DMS153 treated with DMSO at 0.1 percent for 48 hours (cell line): ENCODE measurements at regions not wholly inside any gene's neighbourhood (a gene's known extent, or its start where the extent isn't known, plus 50 kb on each side); places are given as distances from the start of the nearest gene placed in this dataset.
"Not testable (repeated sequence)": the region's sequence is repeated elsewhere in the genome, so short reads cannot be mapped to it uniquely, and the experiment has no call there.

Source experiments
- DNase-seq: peaks from one replicate; lab custom pipeline; 2025; ENCODE audit not compliant: unreplicated experiment; lab: John Stamatoyannopoulos, UW

DNA sequence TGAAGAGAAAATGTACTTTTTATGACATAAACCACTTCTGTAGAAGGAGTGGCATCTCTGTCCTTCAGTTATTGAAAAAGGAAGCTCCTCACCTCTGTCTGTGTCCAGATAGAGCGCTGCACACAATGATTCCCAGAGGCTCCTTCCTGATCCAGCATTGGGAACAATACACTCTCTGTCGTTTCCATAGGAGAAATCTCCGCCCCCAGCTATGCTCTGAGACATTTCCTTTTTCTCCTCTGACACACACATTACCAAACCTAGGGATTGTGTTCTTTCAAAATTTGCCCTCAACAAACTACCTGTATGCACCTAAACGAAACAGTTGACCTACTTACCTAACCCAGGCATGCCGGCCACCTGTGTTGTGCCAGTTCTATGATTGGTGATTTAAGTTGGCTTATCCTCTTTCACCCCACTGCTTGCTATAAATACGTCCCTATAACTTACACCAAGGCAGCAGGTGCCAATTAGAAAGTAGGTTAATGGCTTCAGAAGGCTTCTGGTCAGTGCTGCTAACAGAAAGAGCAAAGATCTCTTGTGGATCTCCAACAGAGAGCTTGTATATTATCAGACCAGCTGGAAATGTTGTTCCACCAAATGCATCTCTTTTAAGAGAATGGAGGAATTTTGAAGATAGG lies 140.1 kb upstream of the JCAD start:
- DNase-seq = no peak

DNA sequence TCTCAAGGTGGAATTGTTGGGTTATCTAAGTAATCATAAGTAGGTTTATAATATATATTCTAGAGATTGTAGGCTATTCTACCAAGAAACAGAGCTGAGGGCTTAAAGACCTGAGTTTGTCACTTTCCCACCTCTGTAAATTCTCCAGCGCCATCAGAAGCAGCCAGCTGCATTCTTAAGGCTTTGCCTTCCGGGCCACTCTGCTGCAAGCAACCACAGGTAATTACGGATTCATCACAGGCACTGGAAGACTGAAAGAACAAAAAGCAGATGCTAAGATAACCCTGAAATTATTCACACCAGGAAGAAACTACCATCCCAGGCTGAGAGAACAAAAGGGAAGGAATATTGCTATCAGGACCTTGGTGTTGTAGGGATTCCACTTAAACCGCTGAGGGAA lies 137.8 kb upstream of the JCAD start:
- no peak for DNase-seq

DNA sequence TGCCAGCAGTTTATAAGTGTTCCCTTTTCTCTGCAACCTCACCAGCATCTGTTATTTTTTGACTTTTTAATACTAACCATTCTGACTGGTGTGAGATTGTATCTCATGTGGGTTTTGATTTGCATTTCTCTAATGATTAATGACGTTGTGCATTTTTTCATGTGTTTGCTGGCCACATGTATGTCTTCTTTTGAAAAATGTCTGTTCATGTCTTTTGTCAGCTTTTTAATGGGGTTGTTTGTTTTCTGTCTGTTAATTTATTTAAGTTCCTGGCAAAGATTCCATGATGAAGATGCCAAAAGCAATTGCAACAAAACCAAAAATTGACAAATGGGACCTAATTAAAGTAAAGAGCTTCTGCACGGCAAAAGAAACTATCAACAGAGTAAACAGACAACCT lies 137.2 kb upstream of the JCAD start:
- DNase-seq = not testable (repeated sequence)

DNA sequence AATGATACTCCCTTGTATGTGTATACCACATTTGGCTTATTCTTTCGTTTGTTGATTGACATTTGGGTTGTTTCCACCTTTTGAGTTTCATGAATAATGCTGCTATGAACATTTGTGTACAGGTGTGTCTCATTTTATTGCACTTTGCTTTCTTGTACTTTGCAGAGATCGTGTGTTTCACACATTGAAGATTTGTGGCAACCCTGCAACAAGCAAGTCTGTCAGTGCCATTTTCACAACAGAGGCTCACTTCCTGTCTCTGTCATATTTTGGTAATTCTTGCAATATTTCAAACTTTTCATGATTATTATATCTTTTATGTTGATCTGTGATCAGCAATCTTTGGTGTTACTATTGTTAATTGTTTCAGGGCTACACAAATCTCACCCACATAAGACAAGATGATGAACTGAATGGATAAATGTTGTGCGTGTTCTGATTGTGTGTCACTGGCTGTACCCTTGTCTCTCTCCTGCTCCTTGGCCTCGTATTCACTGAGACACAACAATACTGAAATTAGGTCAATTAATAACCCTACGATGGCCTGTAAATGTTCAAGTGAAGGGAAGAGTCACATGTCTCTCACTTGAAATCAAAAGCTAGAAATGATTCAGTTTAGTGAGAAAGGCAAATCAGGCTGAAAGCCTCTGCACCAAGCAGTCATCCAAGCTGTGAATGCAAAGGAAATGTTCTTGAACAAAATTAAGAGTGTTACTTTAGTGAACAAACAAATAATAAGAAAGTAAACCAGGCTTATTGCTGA lies 133.6 kb upstream of the JCAD start:
- DNase-seq = no peak

DNA sequence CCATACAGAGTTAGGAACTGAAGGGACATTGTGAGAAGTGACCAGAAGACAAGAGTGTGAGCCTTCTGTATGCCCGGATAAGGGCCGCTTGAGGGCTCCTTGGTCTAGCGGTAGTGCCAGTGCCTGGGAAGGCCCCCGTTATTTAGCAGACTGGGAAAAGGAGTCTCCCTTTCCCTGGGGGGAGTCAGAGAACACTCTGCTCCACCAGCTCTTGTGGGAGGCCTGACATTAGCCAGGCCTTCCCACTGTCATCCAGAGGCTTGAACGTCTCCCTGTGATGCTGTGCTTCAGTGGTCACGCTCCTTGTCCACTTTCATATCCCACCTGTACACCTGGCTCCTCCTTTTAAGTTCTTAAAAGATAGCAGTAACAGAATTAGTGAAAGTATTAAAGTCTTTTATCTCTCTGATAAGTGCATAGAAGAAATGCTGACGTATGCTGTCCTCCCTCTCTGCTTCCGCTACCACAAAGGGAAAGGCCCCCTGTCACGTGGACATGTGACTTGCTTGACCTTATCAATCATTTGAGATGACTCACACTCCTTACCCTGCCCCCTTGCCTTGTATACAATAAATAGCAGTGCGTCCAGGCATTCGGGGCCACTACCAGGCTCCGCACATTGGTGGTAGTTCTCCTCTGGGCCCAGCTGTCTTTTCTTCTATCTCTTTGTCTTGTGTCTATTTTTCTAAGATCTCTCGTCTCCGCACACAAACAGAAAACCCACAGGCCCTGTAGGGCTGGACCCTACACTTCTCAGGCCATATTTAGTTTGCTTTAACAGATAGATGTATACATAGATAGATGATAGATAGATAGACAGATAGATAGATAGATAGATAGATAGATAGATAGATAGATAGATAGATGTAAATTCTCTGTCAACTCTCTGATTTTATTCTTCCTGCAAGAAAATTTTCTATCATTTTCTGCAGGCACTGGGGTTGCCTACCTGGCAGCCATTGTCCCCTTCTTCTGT lies 131.5 kb upstream of the JCAD start:
- no peak for DNase-seq

DNA sequence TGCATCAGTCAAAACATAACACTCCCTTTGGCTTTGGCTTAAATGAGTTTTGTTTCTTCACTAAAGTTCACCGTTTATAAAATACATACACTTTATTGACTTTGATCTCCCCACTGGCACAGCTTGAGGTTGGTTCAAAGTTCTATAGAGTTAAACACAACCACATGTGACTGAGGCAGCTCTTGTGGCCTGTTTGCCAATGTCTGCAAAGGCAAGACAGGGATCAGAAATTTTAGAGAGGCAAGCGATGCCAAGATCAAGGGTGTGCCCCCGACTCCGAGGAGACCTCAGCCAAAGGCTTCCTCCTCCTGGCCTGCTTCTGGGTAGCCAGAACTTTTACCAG lies 129.8 kb upstream of the JCAD start:
- DNase-seq = no peak

DNA sequence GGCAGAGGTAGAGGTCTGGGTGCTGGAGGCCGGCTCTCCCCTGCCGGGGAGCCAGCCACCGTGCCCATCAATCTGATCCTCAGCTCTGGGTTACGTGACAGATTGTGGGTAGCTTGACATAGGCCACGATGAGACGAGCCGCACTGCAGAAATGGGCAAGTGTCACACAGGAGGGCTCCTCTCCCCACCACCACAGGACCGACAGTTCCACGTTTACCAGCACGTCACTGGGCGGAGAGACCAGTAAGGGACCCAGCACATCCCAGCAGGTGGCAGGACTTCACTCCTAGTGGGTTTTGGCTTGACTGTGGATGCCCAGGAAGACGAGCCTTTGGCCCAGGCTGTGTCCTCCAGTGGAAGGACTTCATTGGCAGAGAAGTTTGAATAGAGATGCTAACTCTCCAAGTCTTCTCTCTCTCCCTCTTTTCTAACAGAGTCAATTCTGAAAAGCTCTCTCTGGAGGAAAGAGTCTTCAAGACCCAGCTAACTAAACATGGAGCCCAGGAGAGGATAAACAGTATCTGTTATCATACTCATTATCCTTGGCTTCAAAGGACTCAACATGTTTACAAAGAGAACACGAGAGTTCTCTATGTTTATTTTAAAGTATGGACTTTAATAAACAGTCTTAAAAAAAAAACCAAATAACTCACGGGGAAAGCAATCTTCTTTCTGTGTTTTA lies 129.3 kb upstream of the JCAD start:
- no peak for DNase-seq

DNA sequence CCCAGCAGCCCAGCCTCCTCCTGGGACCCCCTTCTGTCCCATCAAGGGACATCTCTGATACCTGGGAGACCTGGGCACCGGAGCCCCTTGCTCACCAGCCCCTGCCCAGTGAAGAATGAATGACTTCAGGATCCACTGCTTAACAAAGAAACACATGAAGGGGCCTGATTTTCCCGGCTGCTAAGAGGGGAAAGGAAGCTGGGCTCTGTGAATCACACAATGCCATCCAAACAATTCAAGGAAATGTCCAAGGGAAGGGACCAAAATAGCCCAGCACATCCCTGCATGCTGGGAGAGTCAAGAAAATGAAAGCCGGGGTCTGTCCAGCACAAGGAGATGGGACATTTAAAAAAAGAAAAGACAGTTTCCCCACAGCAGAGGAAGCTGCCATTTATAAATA lies 128.7 kb upstream of the JCAD start:
- DNase-seq = no peak

DNA sequence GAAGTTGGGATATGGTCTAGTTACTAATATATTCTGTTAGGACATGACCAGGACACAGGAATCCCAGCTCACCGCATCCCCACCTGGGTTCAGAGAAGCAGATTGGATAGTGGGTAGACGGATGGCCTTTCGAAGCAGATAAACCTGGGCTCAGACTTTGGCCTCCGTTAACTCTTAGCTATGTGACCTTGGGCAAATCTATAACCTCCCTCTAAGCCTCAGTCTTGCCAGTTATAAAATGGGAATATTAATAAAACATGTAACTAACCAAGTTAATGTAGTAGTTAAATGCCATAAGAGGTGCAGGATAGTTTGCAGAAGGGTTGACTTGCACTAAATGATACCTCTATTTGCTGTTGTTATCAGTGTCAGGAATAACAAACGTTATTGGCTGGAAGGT lies 127.6 kb upstream of the JCAD start:
- DNase-seq = no peak

DNA sequence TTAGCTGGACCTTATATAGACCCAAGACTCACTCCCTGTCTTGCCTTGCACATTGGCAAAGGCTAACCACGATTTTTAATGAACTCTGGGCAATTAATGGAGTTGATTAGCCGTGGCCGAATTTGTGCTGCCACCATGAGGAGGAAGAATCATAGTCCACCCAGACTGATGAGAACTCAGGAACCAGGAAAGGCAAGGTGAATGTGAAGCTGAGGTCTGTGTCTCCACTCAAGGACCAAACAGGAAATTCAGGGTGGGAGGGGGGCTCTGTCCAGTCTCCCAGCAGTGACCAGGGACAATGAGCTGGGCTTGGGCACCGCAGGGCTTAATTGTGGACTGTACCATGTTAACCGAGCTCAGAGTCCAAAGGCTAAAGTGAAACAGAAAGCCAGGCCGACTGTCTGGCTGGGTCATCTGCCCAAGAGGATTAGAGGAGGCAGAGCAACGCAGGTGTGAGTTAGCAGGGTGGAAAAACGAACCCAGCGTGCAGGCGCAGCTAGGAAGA lies 127.0 kb upstream of the JCAD start:
- peak; percentile 6 for DNase-seq

DNA sequence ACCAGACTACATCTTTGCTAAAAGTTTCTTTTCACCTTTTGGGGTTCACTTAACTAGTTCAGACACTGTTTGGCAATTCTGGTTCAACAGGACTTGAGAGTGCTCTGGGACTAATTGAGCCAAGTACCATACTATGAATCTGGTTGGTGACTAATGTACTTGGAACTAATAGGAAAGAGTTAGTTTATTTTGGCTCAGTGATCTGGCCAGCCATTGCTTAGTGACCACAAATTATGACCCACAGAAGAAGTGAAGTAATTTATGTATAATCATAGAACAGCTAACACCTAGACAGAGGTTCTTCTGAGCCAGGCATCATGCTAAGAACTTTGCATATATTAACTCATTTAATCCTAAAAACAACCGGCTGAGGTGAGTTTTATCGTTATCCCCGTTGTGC lies 126.5 kb upstream of the JCAD start:
- no peak for DNase-seq

DNA sequence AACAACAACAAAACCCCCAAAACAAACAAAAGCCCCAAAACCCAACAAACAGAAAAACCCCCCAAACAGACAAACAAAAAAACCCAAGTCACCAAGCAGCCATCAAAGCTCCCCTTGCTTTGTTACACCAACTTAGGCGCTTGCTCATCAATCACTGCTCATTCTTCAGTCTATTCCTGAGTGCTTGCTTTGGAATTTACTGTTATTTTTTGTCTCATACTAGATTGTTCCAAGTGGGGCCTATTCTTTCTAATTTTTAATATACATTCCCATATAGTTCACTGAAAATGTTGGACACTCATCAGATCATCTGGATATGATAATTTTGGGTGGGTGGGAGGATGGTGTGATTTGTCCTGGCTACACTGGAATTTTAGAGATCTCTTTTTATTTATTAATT lies 126.0 kb upstream of the JCAD start:
- no peak for DNase-seq

DNA sequence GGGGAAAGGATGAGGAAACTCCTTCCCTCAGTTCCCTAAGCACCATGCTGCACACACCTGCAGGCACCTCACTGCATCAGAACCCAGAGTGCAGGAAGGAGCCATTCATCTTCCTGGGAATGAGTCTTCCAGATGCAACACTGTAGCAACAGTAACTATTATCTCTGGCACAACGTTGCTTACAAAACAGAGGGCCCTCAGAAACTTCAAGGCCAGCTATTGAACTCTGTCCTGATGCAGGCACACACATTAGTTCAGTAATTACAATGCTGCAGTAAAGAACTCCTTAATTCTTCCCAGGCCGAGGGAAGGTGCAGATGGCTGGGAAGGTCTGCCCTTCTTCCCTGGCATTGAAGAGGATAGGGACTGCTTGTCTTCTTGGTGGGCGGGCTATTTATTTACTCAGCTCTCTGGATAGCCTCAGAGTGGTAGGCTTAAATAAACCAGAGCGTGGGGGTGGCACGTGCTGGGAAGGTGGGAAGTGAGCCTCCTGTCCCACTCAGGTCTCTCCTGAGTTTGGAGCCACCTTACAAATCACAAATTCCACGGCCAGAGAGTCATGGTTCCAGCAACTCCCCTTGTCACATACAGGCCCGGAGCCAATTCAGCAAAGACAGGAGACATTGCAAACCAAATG lies 125.1 kb upstream of the JCAD start:
- DNase-seq = no peak

DNA sequence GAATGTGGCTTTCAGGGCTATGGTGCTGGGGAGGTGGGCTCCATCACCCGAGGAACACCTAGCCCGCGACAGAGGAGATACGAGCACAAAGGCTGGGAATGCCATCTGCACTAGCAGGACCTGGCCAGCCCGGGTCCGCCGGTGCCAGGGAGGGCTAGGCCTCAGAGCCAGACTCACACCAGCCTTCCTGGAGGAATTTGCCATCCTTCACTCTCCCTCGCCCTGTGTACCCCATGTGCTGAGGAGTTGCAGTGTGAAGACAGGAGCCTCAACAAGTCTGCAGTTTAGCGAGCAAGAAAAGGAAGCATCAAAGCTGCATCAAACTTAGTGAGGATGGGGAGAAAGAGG lies 123.6 kb upstream of the JCAD start:
- DNase-seq = no peak

DNA sequence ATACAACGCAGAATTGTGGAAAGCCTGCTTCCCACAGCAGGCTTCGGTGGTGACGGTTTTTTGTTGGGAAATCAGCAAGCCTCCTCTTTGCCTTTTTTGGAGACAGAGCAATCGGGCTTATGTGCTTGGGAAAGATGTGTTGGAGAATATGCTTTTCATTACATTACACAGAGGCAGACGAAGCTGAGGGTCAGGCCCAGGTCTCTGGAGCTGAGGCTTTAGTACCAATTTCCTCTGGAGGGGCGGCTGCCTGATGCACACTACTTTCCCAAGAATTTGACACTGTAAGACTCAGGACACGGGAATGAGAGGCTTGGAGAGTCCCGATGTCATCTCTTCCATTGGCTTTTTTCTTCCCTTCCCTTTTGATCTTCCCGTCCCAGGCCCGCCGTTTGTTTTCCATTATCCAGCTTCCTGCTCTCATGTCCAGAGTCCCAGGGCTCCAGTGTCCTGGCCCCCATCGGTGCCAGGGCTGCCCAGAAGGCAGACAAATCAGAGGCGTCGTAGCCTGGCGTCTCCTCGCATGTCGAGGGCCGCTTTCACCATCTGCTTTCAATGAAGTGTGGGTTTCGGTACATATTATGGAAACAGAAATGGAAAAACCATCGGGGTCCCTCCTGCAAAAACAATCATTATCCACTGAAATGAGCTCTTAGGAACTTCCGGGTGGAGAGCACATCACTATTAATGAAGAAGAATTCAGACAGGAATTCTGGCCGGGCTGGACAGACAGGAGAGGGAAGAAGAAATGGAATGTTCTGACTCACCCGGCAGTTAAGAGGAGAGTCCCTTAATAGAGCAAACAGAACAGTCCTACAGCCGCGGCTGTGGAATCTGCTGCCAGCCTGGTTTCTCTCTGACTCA lies 123.0 kb upstream of the JCAD start:
- no peak for DNase-seq

DNA sequence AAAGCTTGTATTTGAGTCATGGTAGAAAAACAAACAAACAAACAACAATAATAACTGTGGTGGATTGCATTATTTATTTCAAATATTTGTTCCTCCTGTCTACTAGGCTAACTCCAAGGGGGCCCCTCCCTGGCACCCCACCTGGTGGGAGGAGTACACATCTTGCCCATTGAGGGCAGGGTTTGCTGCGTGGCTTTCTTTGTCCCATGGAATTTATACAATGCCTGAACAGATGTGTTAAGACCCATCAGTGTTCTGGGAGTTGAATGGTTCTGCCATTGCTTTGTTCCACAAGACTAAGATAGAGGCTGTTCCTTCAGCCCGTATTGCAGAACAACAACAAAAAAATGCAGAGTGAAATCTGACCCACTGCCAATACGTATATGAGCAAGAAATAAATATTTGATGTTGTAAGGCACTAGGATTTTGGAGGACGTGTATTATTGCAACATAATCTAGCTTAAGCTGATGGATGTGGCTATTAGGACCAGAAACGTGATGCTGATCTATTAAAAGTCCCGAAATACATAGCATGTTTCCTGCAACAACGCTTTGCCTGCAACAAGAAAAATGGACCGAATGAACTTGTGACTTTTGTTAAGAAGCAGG lies 119.1 kb upstream of the JCAD start:
- DNase-seq = no peak

DNA sequence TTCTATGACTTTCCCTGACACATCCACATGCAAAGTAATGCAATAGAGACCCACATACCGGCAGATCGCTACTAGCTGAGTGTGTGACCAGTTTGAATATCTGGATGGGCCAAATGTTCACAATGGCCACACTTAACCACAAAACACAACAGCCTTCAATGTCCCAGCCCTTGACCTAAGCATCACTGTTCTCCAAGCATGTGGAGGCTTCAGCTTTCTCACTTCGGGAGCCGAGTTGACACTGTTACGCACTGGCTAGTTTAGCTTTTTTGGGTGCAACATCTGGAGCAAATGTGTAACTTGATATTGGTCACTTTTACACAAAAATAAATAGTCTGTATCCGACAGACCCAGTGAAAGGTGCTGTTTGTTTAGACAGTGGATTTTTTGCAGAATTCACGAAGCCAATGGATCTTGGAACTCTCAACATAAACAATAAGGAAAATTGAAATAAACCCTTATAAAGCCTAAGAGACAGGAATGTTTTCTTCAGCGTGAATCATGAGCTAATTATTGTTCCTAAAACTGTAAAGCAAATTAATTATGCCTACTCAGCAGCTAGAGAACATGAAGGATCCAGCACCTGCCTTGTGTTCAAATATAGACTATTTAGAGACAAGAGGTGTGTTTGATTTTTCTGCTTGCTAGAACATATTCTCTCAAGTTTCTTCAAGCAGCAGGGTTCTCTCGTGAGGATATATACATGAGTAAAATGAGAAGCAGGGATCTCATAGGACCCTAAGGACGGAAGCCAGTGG lies 117.6 kb upstream of the JCAD start:
- no peak for DNase-seq

DNA sequence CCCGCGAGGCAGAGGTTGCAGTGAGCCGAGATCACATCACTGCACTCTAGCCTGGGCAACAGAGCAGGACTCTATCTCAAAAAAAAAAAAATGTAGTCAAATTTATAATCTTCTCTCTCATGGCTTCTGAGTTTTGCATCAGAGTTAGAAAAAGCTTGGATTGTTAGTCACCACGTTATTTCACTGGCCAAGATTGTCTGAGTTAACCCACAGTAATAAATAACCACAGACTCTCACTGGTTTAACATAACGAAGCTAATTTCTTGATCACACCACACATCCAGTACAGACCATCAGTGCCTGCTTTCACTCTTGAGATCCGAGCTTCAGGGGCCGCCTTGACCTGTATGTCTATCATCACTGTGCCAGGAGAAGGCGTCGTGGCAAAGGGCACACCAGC lies 116.8 kb upstream of the JCAD start:
- DNase-seq = no peak

DNA sequence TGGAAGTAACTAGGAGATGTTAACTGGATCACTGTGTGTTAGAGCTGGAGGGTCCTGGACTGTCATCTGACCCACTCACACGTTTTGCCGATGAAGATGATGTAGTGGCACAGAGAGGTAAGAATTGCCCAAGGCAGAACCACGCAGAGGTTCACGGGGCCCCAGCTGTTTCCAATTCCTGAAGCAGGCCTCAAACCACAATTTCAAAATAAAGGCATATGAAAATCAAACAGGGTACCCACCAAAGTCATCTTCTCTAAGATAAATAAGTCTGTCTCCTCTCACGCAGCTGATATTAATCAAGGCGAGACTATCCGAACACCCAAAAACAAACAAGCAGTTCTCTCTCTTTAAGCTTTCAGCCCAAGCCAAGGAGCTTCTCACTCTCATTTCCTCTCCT lies 113.3 kb upstream of the JCAD start:
- DNase-seq = no peak
